LNCaP clone FGC (cell line): ENCODE measurements at regions not wholly inside any gene's neighbourhood (a gene's known extent, or its start where the extent isn't known, plus 50 kb on each side); places are given as distances from the start of the nearest gene placed in this dataset.
"Not testable (repeated sequence)": the region's sequence is repeated elsewhere in the genome, so short reads cannot be mapped to it uniquely, and the experiment has no call there.

ENCODE experiments used
- DNase-seq: peaks from one replicate; pipeline ENCODE4 v3.0.0-alpha.2; 2011; ENCODE audit warnings: low read depth
- H3K4me3 ChIP-seq: 2 replicates; pipeline ENCODE4 v1.5.1; 2011; ENCODE audit warnings: mild to moderate bottlenecking, low read depth, low read length, control low read depth
- TF ChIP-seq, protein P1 (sequence below): IDR thresholded peaks from 2 replicates; pipeline ENCODE4 v1.5.1; 2012; ENCODE audit warnings: mild to moderate bottlenecking; ENCODE audit not compliant: control insufficient read depth, insufficient read depth; ENCODE audit errors: extremely low read depth

DNA sequence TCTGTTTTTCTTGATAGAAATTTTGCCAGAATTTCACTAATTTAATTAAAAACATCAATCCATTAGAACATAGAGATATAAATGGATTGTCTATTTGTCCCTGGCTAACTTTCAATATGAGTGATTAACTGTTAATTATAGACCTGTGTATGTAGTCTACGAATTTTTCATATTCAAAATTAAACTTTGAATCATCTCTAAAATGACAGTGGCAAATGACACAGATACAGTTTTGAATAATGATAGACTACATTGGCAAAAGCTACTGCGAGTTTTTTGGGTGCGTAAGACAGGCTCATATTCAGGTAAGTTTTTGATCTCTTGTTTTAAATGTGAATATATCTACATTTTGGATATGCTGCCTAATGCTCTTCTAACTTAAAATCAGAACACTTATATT, 86.0 kb upstream of the TBC1D5 start:
- no peak for DNase-seq
- no peak overlapping the region for H3K4me3 ChIP-seq
- TF ChIP-seq, protein P1, sequence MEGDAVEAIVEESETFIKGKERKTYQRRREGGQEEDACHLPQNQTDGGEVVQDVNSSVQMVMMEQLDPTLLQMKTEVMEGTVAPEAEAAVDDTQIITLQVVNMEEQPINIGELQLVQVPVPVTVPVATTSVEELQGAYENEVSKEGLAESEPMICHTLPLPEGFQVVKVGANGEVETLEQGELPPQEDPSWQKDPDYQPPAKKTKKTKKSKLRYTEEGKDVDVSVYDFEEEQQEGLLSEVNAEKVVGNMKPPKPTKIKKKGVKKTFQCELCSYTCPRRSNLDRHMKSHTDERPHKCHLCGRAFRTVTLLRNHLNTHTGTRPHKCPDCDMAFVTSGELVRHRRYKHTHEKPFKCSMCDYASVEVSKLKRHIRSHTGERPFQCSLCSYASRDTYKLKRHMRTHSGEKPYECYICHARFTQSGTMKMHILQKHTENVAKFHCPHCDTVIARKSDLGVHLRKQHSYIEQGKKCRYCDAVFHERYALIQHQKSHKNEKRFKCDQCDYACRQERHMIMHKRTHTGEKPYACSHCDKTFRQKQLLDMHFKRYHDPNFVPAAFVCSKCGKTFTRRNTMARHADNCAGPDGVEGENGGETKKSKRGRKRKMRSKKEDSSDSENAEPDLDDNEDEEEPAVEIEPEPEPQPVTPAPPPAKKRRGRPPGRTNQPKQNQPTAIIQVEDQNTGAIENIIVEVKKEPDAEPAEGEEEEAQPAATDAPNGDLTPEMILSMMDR: no peak

DNA sequence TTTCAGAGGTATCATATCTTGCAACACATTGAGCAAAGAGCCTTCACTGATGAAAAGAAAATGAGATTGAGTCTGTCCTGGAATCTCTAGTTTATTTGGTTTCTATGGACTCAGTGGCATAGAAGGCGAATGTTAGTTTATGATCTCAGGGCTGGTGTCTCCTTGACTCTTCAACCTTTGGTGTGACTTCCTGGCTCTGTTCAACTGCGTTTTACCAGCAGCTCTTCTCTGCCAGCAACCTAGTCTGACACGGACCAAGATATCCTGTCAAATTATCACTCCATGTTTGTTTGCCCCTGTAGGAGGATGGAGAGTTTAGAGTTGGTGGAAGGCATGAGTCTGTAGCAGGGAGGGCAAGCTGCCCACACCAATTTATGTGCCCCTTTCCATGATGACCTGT, 82.9 kb upstream of the TBC1D5 start:
- no peak for DNase-seq
- TF ChIP-seq, protein P1: no peak
- no peak overlapping the region for H3K4me3 ChIP-seq

DNA sequence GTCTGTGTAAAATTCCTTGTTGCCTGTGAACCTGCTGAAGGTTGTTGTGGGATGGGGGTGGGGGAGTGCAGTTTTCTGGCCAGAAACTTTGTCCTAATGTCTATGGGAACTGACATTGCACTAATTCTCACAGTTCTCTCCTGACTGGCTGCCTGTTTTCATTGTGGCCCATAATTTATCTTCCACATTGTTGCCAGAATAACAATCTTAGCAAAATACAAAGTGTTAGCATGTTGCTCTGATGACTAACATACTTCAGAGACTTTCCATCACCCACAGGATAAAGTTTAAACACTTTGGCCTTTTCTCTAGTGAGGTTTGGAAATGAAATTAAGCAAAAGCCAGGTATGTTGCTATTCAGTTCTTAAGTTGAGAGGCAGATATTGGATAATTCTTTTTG, 81.4 kb upstream of the TBC1D5 start:
- TF ChIP-seq, protein P1: no peak
- no peak overlapping the region for H3K4me3 ChIP-seq
- DNase-seq: no peak

DNA sequence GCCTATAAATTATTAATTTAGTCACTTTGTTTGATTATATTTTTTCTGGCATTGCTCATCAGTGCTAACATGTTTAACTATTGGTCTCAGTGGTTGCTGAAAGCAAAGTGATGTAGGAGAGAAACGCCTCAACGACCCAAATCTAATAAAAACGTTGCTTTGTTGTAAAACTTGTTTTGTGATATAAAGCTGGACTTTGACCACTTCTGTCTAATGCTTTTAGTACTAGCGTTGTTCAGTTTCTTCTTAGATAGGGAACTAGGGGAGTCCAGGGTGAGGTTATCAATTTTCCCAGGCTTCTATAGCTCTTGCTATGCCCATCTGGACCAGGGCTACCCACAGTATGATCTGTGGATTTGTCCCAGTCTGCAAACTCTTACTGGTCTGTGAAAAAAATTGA, 80.6 kb upstream of the TBC1D5 start:
- DNase-seq: no peak
- TF ChIP-seq, protein P1: no peak

DNA sequence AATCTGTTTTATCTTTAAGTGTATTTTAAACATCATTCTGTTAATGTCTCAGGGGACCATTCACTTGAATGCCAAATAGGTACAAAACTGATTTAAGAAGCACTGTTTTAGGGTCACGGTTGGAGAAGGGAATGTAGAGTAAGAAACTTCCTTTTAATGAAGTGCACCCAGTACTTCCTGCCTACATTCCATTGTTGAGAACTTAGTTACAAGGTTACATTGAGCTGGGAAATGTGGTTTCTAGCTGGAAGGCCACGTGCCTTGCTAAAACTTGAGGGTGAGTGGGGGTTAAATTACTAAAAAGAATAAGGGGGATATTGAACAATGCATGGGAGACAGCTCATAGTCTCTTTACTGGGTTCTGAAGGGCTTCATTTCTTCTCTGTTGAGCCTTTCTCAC, 78.3 kb upstream of the TBC1D5 start:
- no peak for DNase-seq
- no peak overlapping the region for H3K4me3 ChIP-seq
- TF ChIP-seq, protein P1: no peak

More for the DNA sequence above, 80.6 kb upstream of the TBC1D5 start:
- no peak overlapping the region for H3K4me3 ChIP-seq

DNA sequence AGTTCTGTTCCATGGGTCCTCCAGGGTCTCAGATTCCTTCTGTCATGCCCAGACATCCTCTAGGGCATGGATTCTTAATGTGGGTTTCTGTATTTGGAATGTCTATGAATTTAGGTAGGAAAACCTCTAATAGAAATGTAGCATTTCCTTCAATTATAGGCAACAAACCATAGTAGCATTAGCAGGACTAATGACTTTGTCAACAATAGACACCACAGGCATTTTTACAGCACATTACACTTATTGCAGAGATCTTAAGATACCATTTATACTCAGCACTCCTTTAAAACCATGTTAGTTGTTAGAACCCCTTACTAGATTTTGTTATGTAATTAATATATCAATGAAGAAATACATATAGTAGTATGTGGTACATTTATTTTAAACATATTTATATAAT, 77.8 kb upstream of the TBC1D5 start:
- no peak for DNase-seq
- TF ChIP-seq, protein P1: no peak
- no peak overlapping the region for H3K4me3 ChIP-seq

DNA sequence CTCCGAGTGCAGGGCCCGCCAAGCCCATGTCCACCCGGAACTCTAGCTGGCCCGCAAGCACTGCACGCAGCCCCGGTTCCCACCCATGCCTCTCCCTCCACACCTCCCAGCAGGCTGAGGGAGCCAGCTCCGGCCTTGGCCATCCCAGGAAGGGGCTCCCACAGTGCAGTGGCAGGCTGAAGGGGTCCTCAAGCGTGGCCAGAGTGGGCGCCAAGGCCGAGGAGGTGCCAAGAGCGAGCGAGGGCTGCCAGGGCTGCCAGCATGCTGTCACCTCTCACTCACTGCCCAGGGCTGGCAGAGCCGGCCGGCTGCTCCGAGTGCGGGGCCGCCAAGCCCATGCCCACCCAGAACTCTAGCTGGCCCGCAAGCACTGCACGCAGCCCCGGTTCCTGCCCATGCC, 75.5 kb upstream of the TBC1D5 start:
- H3K4me3 ChIP-seq, DNase-seq: not testable (repeated sequence)
